ENCODE measurements at regions not wholly inside any gene's neighbourhood (a gene's known extent, or its start where the extent isn't known, plus 50 kb on each side); places are given as distances from the start of the nearest gene placed in this dataset.

GRCh38 chr16:50455288-50455845, 86.6 kb upstream of the BRD7 start:
- TF ChIP-seq, protein P1, sequence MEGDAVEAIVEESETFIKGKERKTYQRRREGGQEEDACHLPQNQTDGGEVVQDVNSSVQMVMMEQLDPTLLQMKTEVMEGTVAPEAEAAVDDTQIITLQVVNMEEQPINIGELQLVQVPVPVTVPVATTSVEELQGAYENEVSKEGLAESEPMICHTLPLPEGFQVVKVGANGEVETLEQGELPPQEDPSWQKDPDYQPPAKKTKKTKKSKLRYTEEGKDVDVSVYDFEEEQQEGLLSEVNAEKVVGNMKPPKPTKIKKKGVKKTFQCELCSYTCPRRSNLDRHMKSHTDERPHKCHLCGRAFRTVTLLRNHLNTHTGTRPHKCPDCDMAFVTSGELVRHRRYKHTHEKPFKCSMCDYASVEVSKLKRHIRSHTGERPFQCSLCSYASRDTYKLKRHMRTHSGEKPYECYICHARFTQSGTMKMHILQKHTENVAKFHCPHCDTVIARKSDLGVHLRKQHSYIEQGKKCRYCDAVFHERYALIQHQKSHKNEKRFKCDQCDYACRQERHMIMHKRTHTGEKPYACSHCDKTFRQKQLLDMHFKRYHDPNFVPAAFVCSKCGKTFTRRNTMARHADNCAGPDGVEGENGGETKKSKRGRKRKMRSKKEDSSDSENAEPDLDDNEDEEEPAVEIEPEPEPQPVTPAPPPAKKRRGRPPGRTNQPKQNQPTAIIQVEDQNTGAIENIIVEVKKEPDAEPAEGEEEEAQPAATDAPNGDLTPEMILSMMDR (IDR thresholded peaks at IDR 0.05) = no peak
- no peak for TF ChIP-seq EZH2 (IDR thresholded peaks at IDR 0.05; ENCODE audit: borderline replicate concordance, insufficient read depth, low read depth, low read length, poor library complexity, severe bottlenecking)
- Mint-ChIP-seq H3K27ac (no peak overlapping the region), H3K9me3 (ENCODE audit: insufficient read depth) (no peaks in the 10 kb centered on the region), H3K4me1 (no peaks in the 10 kb centered on the region), H3K27me3 (peaks cover 18% of the 10 kb centered on the region), H3K4me3 (no peak overlapping the region)
- H3K79me2 ChIP-seq (ENCODE audit: control insufficient read depth, insufficient read depth, low read length) = no peaks in the 10 kb centered on the region
- H3K27me3 ChIP-seq (replicated peaks in 1 of 4; ENCODE audit: control extremely low read depth in 1 of 4, control insufficient read depth in 3 of 4, insufficient read depth in 4 of 4, low read length in 3 of 4) = no peaks in the 10 kb centered on the region
- no peak overlapping the region for H3K4me3 ChIP-seq (ENCODE audit: control extremely low read depth in 1 of 5, extremely low read depth in 1 of 5, insufficient read depth in 1 of 5, low read depth in 2 of 5, low read length in 4 of 5)
- H3K36me3 ChIP-seq (replicated peaks in 1 of 2; ENCODE audit: control extremely low read depth in 1 of 2, control insufficient read depth in 1 of 2, extremely low read depth in 1 of 2, insufficient read depth in 2 of 2, low read length in 1 of 2) = no peaks in the 10 kb centered on the region
- H2AFZ ChIP-seq (ENCODE audit: insufficient read depth, low read depth, low read length, poor library complexity, severe bottlenecking) = no peak overlapping the region
- intact Hi-C loops (cut with micrococcal nuclease) = no loop called here
- no peak for ATAC-seq (ENCODE audit: low read depth)
- no peak overlapping the region for H3K4me2 ChIP-seq (replicated peaks; ENCODE audit: low read depth, low read length, poor library complexity, severe bottlenecking)
- ChIA-PET CTCF (no interaction called here), POLR2A (no interaction called here)
- no peak overlapping the region for H3K27ac ChIP-seq (ENCODE audit: low read length in 2 of 2)
- no peaks in the 10 kb centered on the region for H4K20me1 ChIP-seq (ENCODE audit: control insufficient read depth, insufficient read depth, low read length, poor library complexity, severe bottlenecking)
- 87% methylated on average over 5 of the region's 7 CpGs for WGBS (ENCODE audit: insufficient coverage)
- DNase-seq = no peak
- no peaks in the 10 kb centered on the region for H3K9me3 ChIP-seq (ENCODE audit: control extremely low read depth in 1 of 3, control insufficient read depth in 2 of 3, insufficient read depth in 1 of 3, low read length in 2 of 3)
- H3K9ac ChIP-seq (ENCODE audit: low read length) = no peak overlapping the region
- no peaks in the 10 kb centered on the region for H3K4me1 ChIP-seq (ENCODE audit: control insufficient read depth in 2 of 2, insufficient read depth in 2 of 2, low read length in 2 of 2)

GRCh38 chr16:50453446-50453845, 84.7 kb upstream of the BRD7 start:
- no peaks in the 10 kb centered on the region for H3K36me3 ChIP-seq (replicated peaks in 1 of 2; ENCODE audit: control extremely low read depth in 1 of 2, control insufficient read depth in 1 of 2, extremely low read depth in 1 of 2, insufficient read depth in 2 of 2, low read length in 1 of 2)
- DNase-seq (no peak), ATAC-seq (ENCODE audit: low read depth) (no peak)
- no peaks in the 10 kb centered on the region for H3K4me1 ChIP-seq (ENCODE audit: control insufficient read depth in 2 of 2, insufficient read depth in 2 of 2, low read length in 2 of 2)
- no peak overlapping the region for H3K27ac ChIP-seq (ENCODE audit: low read length in 2 of 2)
- H3K9me3 Mint-ChIP-seq (ENCODE audit: insufficient read depth) = no peaks in the 10 kb centered on the region
- H3K9ac ChIP-seq (ENCODE audit: low read length) = no peak overlapping the region
- POLR2A ChIA-PET = no interaction called here
- H3K27me3 ChIP-seq (replicated peaks in 1 of 4; ENCODE audit: control extremely low read depth in 1 of 4, control insufficient read depth in 3 of 4, insufficient read depth in 4 of 4, low read length in 3 of 4) = peaks cover 0 to 3% (median 0%) of the 10 kb centered on the region in 4 experiments
- H3K4me3 ChIP-seq (ENCODE audit: control extremely low read depth in 1 of 5, extremely low read depth in 1 of 5, insufficient read depth in 1 of 5, low read depth in 2 of 5, low read length in 4 of 5) = no peak overlapping the region
- H2AFZ ChIP-seq (ENCODE audit: insufficient read depth, low read depth, low read length, poor library complexity, severe bottlenecking) = no peak overlapping the region
- no peak overlapping the region for H3K4me3 Mint-ChIP-seq
- H3K4me2 ChIP-seq (replicated peaks; ENCODE audit: low read depth, low read length, poor library complexity, severe bottlenecking) = no peak overlapping the region
- no peak for TF ChIP-seq EZH2 (IDR thresholded peaks at IDR 0.05; ENCODE audit: borderline replicate concordance, insufficient read depth, low read depth, low read length, poor library complexity, severe bottlenecking)
- TF ChIP-seq, protein P1 (IDR thresholded peaks at IDR 0.05) = no peak
- H3K27ac Mint-ChIP-seq = no peak overlapping the region
- no peaks in the 10 kb centered on the region for H3K4me1 Mint-ChIP-seq
- CTCF ChIA-PET = no interaction called here
- H3K9me3 ChIP-seq (ENCODE audit: control extremely low read depth in 1 of 3, control insufficient read depth in 2 of 3, insufficient read depth in 1 of 3, low read length in 2 of 3) = no peaks in the 10 kb centered on the region
- H3K79me2 ChIP-seq (ENCODE audit: control insufficient read depth, insufficient read depth, low read length) = no peaks in the 10 kb centered on the region
- WGBS (ENCODE audit: insufficient coverage) = 95% methylated on average over 7 of the region's 7 CpGs
- intact Hi-C loops (cut with micrococcal nuclease) = no loop called here
- peaks cover 12% of the 10 kb centered on the region for H3K27me3 Mint-ChIP-seq
- no peaks in the 10 kb centered on the region for H4K20me1 ChIP-seq (ENCODE audit: control insufficient read depth, insufficient read depth, low read length, poor library complexity, severe bottlenecking)
